ENCODE measurements at regions not wholly inside any gene's neighbourhood (a gene's known extent, or its start where the extent isn't known, plus 50 kb on each side); places are given as distances from the start of the nearest gene placed in this dataset.
"Not testable (repeated sequence)": the region's sequence is repeated elsewhere in the genome, so short reads cannot be mapped to it uniquely, and the experiment has no call there.

- H3K56ac ChIP-seq (ENCODE audit: insufficient read length, low read depth, low read length): no peak overlapping the region
- no peak overlapping the region for H2BK120ac ChIP-seq (ENCODE audit: low read depth, low read length, poor library complexity, severe bottlenecking)
- no peak overlapping the region for H2AFZ ChIP-seq (ENCODE audit: low read length)
- H2BK12ac ChIP-seq (ENCODE audit: insufficient read length, low read depth, low read length): no peak overlapping the region
- no peaks in the 10 kb centered on the region for H3K9me3 ChIP-seq (ENCODE audit: control insufficient read depth, low read depth, low read length)
- no peak overlapping the region for H2BK20ac ChIP-seq (ENCODE audit: low read depth, low read length, poor library complexity, severe bottlenecking)
- H3K4me3 Mint-ChIP-seq: no peak overlapping the region
- no peaks in the 10 kb centered on the region for H3K27me3 ChIP-seq (ENCODE audit: insufficient read depth, low read length)
- H3K79me1 ChIP-seq (ENCODE audit: insufficient read depth, low read depth, low read length, poor library complexity, severe bottlenecking): no peaks in the 10 kb centered on the region
- peaks cover 2% of the 10 kb centered on the region for H3K27me3 Mint-ChIP-seq (ENCODE audit: low read depth)
- WGBS (ENCODE audit: extremely low coverage, insufficient read length, low lambda C conversion rate): no CpG with 5 or more reads among the region's 1 CpG
- no peak overlapping the region for H3K14ac ChIP-seq (ENCODE audit: insufficient read depth, low read length)
- H2BK5ac ChIP-seq (ENCODE audit: insufficient read length, low read length): no peak overlapping the region
- H3K27ac Mint-ChIP-seq: no peak overlapping the region
- no peak for TF ChIP-seq CTCF (conservative IDR thresholded peaks at IDR 0.05)
- no peak overlapping the region for H3T11ph ChIP-seq (ENCODE audit: low read length)
- no peak overlapping the region for H3K4ac ChIP-seq (ENCODE audit: low read depth, low read length)
- H3K23me2 ChIP-seq (ENCODE audit: insufficient read length, low read depth, low read length, poor library complexity, severe bottlenecking): no peaks in the 10 kb centered on the region
- DNase-seq: no peak
- H3K4me1 Mint-ChIP-seq: no peaks in the 10 kb centered on the region
- H3K9me3 Mint-ChIP-seq: no peaks in the 10 kb centered on the region
- H3K4me1 ChIP-seq (ENCODE audit: insufficient read depth, low read length): no peaks in the 10 kb centered on the region
- no peaks in the 10 kb centered on the region for H3K79me2 ChIP-seq (ENCODE audit: insufficient read depth, low read length)
- H3K18ac ChIP-seq (ENCODE audit: insufficient read length, low read depth, low read length): no peak overlapping the region
- H4K20me1 ChIP-seq (ENCODE audit: control insufficient read depth, insufficient read depth, insufficient read length): no peaks in the 10 kb centered on the region
- no peak overlapping the region for H3K4me2 ChIP-seq (ENCODE audit: insufficient read depth, insufficient read length, low read length)
- H4K8ac ChIP-seq (replicated peaks; ENCODE audit: insufficient read length, low read depth, low read length): no peak overlapping the region
- H3K23ac ChIP-seq (ENCODE audit: insufficient read length, low read depth, low read length): no peak overlapping the region
- H4K91ac ChIP-seq (ENCODE audit: insufficient read length, low read depth, low read length): no peak overlapping the region
- H2BK15ac ChIP-seq (ENCODE audit: low read depth, low read length): no peak overlapping the region
- H3K27ac ChIP-seq (ENCODE audit: insufficient read length, low read depth, low read length): no peak overlapping the region
- H3K36me3 Mint-ChIP-seq (ENCODE audit: insufficient read depth in 1 of 3, low read depth in 3 of 3): no peaks in the 10 kb centered on the region
- H2AK5ac ChIP-seq (ENCODE audit: insufficient read length, low read length): no peak overlapping the region
- H3K9ac ChIP-seq (ENCODE audit: extremely low read depth, insufficient read length, low read length): no peak overlapping the region
- H4K5ac ChIP-seq (ENCODE audit: insufficient read length, low read depth, low read length): no peak overlapping the region
These were observed 154.1 kb upstream of the CXCL13 start for GRCh38 chr4:77451530-77451929.

- H4K8ac ChIP-seq (replicated peaks; ENCODE audit: insufficient read length, low read depth, low read length); H2BK20ac ChIP-seq (ENCODE audit: low read depth, low read length, poor library complexity, severe bottlenecking); H3K27me3 ChIP-seq (ENCODE audit: insufficient read depth, low read length); H3K56ac ChIP-seq (ENCODE audit: insufficient read length, low read depth, low read length); H3K27me3 Mint-ChIP-seq (ENCODE audit: low read depth); H2BK12ac ChIP-seq (ENCODE audit: insufficient read length, low read depth, low read length); H4K5ac ChIP-seq (ENCODE audit: insufficient read length, low read depth, low read length); H3K23ac ChIP-seq (ENCODE audit: insufficient read length, low read depth, low read length); H2BK120ac ChIP-seq (ENCODE audit: low read depth, low read length, poor library complexity, severe bottlenecking); H3K4ac ChIP-seq (ENCODE audit: low read depth, low read length); H3T11ph ChIP-seq (ENCODE audit: low read length); H3K4me3 Mint-ChIP-seq; H3K4me1 ChIP-seq (ENCODE audit: insufficient read depth, low read length); H3K23me2 ChIP-seq (ENCODE audit: insufficient read length, low read depth, low read length, poor library complexity, severe bottlenecking); H3K27ac Mint-ChIP-seq; H3K18ac ChIP-seq (ENCODE audit: insufficient read length, low read depth, low read length); H3K14ac ChIP-seq (ENCODE audit: insufficient read depth, low read length); H3K4me2 ChIP-seq (ENCODE audit: insufficient read depth, insufficient read length, low read length); H4K91ac ChIP-seq (ENCODE audit: insufficient read length, low read depth, low read length); H3K79me1 ChIP-seq (ENCODE audit: insufficient read depth, low read depth, low read length, poor library complexity, severe bottlenecking); H2AFZ ChIP-seq (ENCODE audit: low read length); H2BK5ac ChIP-seq (ENCODE audit: insufficient read length, low read length); H3K79me2 ChIP-seq (ENCODE audit: insufficient read depth, low read length); H3K36me3 Mint-ChIP-seq (ENCODE audit: insufficient read depth in 1 of 3, low read depth in 3 of 3); H3K27ac ChIP-seq (ENCODE audit: insufficient read length, low read depth, low read length); H3K9me3 Mint-ChIP-seq; DNase-seq; H4K20me1 ChIP-seq (ENCODE audit: control insufficient read depth, insufficient read depth, insufficient read length); H2AK5ac ChIP-seq (ENCODE audit: insufficient read length, low read length); H3K9ac ChIP-seq (ENCODE audit: extremely low read depth, insufficient read length, low read length); H2BK15ac ChIP-seq (ENCODE audit: low read depth, low read length); H3K4me1 Mint-ChIP-seq; H3K9me3 ChIP-seq (ENCODE audit: control insufficient read depth, low read depth, low read length): not testable (repeated sequence)
- WGBS (ENCODE audit: extremely low coverage, insufficient read length, low lambda C conversion rate): no CpG with 5 or more reads among the region's 5 CpGs
These were observed 153.5 kb upstream of the CXCL13 start for GRCh38 chr4:77452117-77452516.
